ENCODE measurements at regions not wholly inside any gene's neighbourhood (a gene's known extent, or its start where the extent isn't known, plus 50 kb on each side); places are given as distances from the start of the nearest gene placed in this dataset.

- Histone ChIP-seq H3K27ac (ENCODE audit: insufficient read length, low read depth, low read length) (no peak overlapping the region), H4K20me1 (ENCODE audit: control insufficient read depth, insufficient read depth, insufficient read length) (no peaks in the 10 kb centered on the region), H2BK120ac (ENCODE audit: low read depth, low read length, poor library complexity, severe bottlenecking) (no peak overlapping the region), H3K4ac (ENCODE audit: low read depth, low read length) (no peak overlapping the region), H3K23me2 (ENCODE audit: insufficient read length, low read depth, low read length, poor library complexity, severe bottlenecking) (no peaks in the 10 kb centered on the region), H4K8ac (replicated peaks; ENCODE audit: insufficient read length, low read depth, low read length) (no peak overlapping the region), H3K4me1 (ENCODE audit: insufficient read depth, low read length) (no peaks in the 10 kb centered on the region), H2BK12ac (ENCODE audit: insufficient read length, low read depth, low read length) (no peak overlapping the region), H3K27me3 (ENCODE audit: insufficient read depth, low read length) (no peaks in the 10 kb centered on the region), H3K4me2 (ENCODE audit: insufficient read depth, insufficient read length, low read length) (no peak overlapping the region), H2BK5ac (ENCODE audit: insufficient read length, low read length) (no peak overlapping the region), H3K23ac (ENCODE audit: insufficient read length, low read depth, low read length) (no peak overlapping the region), H3K56ac (ENCODE audit: insufficient read length, low read depth, low read length) (no peak overlapping the region), H3K79me2 (ENCODE audit: insufficient read depth, low read length) (0 out of 2 replicates have a peak, but pooled peaks cover 2% of the 10 kb centered on the region), H3K9me3 (ENCODE audit: control insufficient read depth, low read depth, low read length) (no peaks in the 10 kb centered on the region), H3T11ph (ENCODE audit: low read length) (no peak overlapping the region), H3K9ac (ENCODE audit: extremely low read depth, insufficient read length, low read length) (no peak overlapping the region), H2BK20ac (ENCODE audit: low read depth, low read length, poor library complexity, severe bottlenecking) (no peak overlapping the region), H2AFZ (ENCODE audit: low read length) (no peak overlapping the region), H3K18ac (ENCODE audit: insufficient read length, low read depth, low read length) (no peak overlapping the region), H3K14ac (ENCODE audit: insufficient read depth, low read length) (no peak overlapping the region), H3K79me1 (ENCODE audit: insufficient read depth, low read depth, low read length, poor library complexity, severe bottlenecking) (no peaks in the 10 kb centered on the region), H4K5ac (ENCODE audit: insufficient read length, low read depth, low read length) (no peak overlapping the region), H4K91ac (ENCODE audit: insufficient read length, low read depth, low read length) (no peak overlapping the region), H2AK5ac (ENCODE audit: insufficient read length, low read length) (no peak overlapping the region), H2BK15ac (ENCODE audit: low read depth, low read length) (no peak overlapping the region)
- no peak for DNase-seq
- Mint-ChIP-seq H3K9me3 (no peaks in the 10 kb centered on the region), H3K27me3 (ENCODE audit: low read depth) (no peaks in the 10 kb centered on the region; the same call in 1 of the 2 replicates), H3K27ac (no peak overlapping the region), H3K4me3 (no peak overlapping the region), H3K36me3 (ENCODE audit: insufficient read depth in 1 of 3, low read depth in 3 of 3) (no peaks in the 10 kb centered on the region), H3K4me1 (0 out of 4 replicates have a peak, but pooled peaks cover 0 to 2% of the 10 kb centered on the region in 2 experiments)
- TF ChIP-seq, protein P1, sequence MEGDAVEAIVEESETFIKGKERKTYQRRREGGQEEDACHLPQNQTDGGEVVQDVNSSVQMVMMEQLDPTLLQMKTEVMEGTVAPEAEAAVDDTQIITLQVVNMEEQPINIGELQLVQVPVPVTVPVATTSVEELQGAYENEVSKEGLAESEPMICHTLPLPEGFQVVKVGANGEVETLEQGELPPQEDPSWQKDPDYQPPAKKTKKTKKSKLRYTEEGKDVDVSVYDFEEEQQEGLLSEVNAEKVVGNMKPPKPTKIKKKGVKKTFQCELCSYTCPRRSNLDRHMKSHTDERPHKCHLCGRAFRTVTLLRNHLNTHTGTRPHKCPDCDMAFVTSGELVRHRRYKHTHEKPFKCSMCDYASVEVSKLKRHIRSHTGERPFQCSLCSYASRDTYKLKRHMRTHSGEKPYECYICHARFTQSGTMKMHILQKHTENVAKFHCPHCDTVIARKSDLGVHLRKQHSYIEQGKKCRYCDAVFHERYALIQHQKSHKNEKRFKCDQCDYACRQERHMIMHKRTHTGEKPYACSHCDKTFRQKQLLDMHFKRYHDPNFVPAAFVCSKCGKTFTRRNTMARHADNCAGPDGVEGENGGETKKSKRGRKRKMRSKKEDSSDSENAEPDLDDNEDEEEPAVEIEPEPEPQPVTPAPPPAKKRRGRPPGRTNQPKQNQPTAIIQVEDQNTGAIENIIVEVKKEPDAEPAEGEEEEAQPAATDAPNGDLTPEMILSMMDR (conservative IDR thresholded peaks at IDR 0.05) = no peak
- no CpG with 5 or more reads among the region's 8 CpGs for WGBS (ENCODE audit: extremely low coverage, insufficient read length, low lambda C conversion rate)
Observed at GRCh38 chr2:204015118-204015843, 78.7 kb downstream of the ICOS start.

Measured in H9 (cell line).